HL-60 (cell line): ENCODE measurements at regions not wholly inside any gene's neighbourhood (a gene's known extent, or its start where the extent isn't known, plus 50 kb on each side); places are given as distances from the start of the nearest gene placed in this dataset.

Experiments used
- DNase-seq, 2 experiments: peaks; one replicate each; pipeline ENCODE4 v3.0.0-alpha.2; 2010 to 2020; ENCODE audit warnings: low read depth in 1 of 2, low spot score in 1 of 2
- H3K27ac ChIP-seq: fragments of 250-450 bp; sonication (Bioruptor Pico); replicated peaks from 2 replicates; pipeline ENCODE4 v1.5.1; 2020; ENCODE audit warnings: mild to moderate bottlenecking, moderate library complexity
- H3K27me3 ChIP-seq: fragments of 250-450 bp; sonication (Bioruptor Pico); 2 replicates; pipeline ENCODE4 v1.5.1; 2021; ENCODE audit warnings: mild to moderate bottlenecking, moderate library complexity; ENCODE audit not compliant: insufficient read depth, poor library complexity, severe bottlenecking
- H3K4me3 ChIP-seq: replicated peaks from 2 replicates; pipeline ENCODE4 v1.5.1; 2011; ENCODE audit warnings: mild to moderate bottlenecking, control low read depth, low read length; ENCODE audit not compliant: insufficient read depth
- GABPA ChIP-seq: IDR thresholded peaks from 2 replicates; pipeline ENCODE4 v1.6.1; 2012; ENCODE audit warnings: low read depth
- POLR2AphosphoS5 ChIP-seq: IDR thresholded peaks from 2 replicates; pipeline ENCODE4 v1.6.1; 2012; ENCODE audit warnings: low read depth
- SPI1 ChIP-seq: IDR thresholded peaks from 2 replicates; pipeline ENCODE4 v1.6.1; 2012; ENCODE audit warnings: low read depth, mild to moderate bottlenecking, borderline replicate concordance
- TF ChIP-seq, protein P1 (sequence below): IDR thresholded peaks from 2 replicates; pipeline ENCODE4 v1.6.1; 2012; ENCODE audit warnings: low read depth; ENCODE audit not compliant: insufficient replicate concordance
- TF ChIP-seq, protein P2 (sequence below): IDR thresholded peaks from one replicate; pipeline ENCODE4 v1.5.1; 2011; ENCODE audit warnings: low read length, control low read depth, inconsistent platforms; ENCODE audit not compliant: insufficient read depth

DNA sequence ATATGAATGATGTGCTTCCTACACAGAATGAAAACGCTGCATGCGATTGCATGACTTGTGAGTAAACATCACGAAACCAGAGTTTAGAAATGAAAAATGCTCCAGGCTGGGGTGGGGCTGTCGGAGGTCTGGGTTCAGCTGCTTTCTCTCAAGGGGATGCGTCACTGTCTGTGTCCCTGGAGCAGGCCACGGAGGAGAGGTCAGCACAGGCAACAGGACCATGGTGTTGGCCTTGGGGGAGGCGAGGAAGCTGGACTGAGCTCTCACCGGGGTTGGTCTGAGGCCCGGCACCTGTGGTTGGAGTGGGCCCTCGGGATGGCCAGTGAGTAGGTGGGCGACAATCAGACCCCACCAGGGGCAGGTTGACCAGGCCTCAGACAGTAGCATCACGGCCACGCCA lies 89.0 kb upstream of the TMEM18 start:
- no peak for TF ChIP-seq GABPA
- TF ChIP-seq, protein P1, sequence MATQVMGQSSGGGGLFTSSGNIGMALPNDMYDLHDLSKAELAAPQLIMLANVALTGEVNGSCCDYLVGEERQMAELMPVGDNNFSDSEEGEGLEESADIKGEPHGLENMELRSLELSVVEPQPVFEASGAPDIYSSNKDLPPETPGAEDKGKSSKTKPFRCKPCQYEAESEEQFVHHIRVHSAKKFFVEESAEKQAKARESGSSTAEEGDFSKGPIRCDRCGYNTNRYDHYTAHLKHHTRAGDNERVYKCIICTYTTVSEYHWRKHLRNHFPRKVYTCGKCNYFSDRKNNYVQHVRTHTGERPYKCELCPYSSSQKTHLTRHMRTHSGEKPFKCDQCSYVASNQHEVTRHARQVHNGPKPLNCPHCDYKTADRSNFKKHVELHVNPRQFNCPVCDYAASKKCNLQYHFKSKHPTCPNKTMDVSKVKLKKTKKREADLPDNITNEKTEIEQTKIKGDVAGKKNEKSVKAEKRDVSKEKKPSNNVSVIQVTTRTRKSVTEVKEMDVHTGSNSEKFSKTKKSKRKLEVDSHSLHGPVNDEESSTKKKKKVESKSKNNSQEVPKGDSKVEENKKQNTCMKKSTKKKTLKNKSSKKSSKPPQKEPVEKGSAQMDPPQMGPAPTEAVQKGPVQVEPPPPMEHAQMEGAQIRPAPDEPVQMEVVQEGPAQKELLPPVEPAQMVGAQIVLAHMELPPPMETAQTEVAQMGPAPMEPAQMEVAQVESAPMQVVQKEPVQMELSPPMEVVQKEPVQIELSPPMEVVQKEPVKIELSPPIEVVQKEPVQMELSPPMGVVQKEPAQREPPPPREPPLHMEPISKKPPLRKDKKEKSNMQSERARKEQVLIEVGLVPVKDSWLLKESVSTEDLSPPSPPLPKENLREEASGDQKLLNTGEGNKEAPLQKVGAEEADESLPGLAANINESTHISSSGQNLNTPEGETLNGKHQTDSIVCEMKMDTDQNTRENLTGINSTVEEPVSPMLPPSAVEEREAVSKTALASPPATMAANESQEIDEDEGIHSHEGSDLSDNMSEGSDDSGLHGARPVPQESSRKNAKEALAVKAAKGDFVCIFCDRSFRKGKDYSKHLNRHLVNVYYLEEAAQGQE, result no peak
- TF ChIP-seq SPI1, result no peak
- no peak for TF ChIP-seq POLR2AphosphoS5
- TF ChIP-seq, protein P2, sequence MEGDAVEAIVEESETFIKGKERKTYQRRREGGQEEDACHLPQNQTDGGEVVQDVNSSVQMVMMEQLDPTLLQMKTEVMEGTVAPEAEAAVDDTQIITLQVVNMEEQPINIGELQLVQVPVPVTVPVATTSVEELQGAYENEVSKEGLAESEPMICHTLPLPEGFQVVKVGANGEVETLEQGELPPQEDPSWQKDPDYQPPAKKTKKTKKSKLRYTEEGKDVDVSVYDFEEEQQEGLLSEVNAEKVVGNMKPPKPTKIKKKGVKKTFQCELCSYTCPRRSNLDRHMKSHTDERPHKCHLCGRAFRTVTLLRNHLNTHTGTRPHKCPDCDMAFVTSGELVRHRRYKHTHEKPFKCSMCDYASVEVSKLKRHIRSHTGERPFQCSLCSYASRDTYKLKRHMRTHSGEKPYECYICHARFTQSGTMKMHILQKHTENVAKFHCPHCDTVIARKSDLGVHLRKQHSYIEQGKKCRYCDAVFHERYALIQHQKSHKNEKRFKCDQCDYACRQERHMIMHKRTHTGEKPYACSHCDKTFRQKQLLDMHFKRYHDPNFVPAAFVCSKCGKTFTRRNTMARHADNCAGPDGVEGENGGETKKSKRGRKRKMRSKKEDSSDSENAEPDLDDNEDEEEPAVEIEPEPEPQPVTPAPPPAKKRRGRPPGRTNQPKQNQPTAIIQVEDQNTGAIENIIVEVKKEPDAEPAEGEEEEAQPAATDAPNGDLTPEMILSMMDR, result no peak
- Histone ChIP-seq H3K27me3 (no peaks in the 10 kb centered on the region), H3K4me3 (no peak overlapping the region), H3K27ac (no peak overlapping the region)
- no peak for DNase-seq

DNA sequence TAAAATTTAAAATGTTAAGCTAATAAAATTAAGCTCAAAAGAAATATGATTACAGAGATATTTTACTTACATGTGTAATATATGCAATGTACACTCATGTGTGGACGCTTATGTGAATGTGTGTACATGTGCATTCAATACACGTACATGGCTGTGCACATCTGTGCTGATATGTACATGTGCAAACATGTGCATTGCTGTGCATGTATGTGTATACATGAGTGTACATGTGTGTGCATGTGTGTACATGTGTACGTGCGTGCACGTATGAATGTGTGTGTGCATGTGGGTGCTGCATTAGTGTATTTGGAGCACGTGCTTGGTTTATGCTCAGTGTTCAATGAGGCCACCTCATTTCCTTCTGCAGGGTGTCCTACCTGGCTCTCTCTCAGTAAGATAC lies 88.2 kb upstream of the TMEM18 start:
- H3K27ac ChIP-seq, result no peak overlapping the region
- no peak for TF ChIP-seq SPI1
- TF ChIP-seq, protein P2, result no peak
- TF ChIP-seq, protein P1, result no peak
- no peak for TF ChIP-seq POLR2AphosphoS5
- TF ChIP-seq GABPA, result no peak
- H3K27me3 ChIP-seq, result no peaks in the 10 kb centered on the region
- no peak overlapping the region for H3K4me3 ChIP-seq
- no peak for DNase-seq

DNA sequence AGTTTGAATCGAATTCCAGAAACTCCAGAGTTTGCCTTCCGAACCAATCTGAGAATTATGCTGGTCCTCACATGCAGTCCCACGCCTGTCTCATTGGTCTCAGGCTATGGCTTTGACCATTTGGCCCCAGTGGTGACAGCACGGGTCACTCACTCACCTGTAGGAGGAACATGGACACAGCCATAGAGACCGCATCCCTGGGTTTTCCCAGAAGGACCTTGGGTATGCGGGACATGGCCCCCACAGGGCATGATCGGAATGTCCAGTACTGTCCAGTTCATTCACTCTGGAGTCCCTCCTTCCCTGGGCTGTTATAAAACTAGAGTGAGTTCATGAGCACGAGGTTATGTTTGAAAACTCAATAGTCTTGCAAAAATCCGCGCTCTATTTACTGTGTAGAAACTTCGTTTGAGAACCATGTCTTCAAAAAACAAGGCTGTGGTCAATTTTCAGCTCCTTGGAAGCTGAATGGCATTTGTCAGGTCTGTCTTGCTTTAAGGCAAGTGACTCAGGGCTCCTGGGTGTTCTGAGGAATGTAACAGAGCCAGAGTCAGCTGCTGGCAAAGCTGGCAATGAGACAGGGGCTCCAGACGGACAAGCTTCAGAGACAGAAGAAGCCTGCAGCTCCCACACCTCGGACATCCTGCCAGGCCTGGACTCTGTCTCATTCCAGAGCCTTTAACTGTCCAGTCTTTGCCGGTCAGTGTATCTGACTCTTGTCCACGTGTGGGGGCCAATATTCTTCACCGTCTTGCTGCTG lies 86.7 kb upstream of the TMEM18 start:
- Histone ChIP-seq H3K4me3 (no peak overlapping the region), H3K27me3 (no peaks in the 10 kb centered on the region), H3K27ac (no peak overlapping the region)
- TF ChIP-seq, protein P2, result no peak
- TF ChIP-seq GABPA, result no peak
- no peak for TF ChIP-seq POLR2AphosphoS5
- TF ChIP-seq SPI1, result no peak
- TF ChIP-seq, protein P1, result no peak
- DNase-seq, result no peak
